Natural killer cell (primary cell): ENCODE measurements at regions not wholly inside any gene's neighbourhood (a gene's known extent, or its start where the extent isn't known, plus 50 kb on each side); places are given as distances from the start of the nearest gene placed in this dataset.

Source experiments
- ATAC-seq, 3 donors: fragments of 150-1000 bp in 2 of 3; fragments of 200-7000 bp in 1 of 3; cut with Tn5 transposase; 1 replicate in 1 of 3; 2 replicates in 2 of 3; pipeline ENCODE4 v1.10.0; 2021; ENCODE audit warnings: mild to moderate bottlenecking in 2 of 3, moderate library complexity in 2 of 3
- DNase-seq, 2 donors: peaks; one replicate each; pipeline versions ENCODE4 v3.0.0 to v3.0.0-alpha.2; 2013 to 2021; ENCODE audit warnings: mixed read lengths in 1 of 2
- H3K27ac ChIP-seq: one replicate; pipeline ENCODE4 v1.5.1; 2013; ENCODE audit warnings: mild to moderate bottlenecking, low read length
- H3K27me3 ChIP-seq: one replicate; pipeline ENCODE4 v1.6.1; 2013; ENCODE audit warnings: low read length; ENCODE audit not compliant: control insufficient read depth, insufficient read depth
- H3K36me3 ChIP-seq: one replicate; pipeline ENCODE4 v1.6.1; 2013; ENCODE audit warnings: low read length; ENCODE audit not compliant: control insufficient read depth, insufficient read depth
- H3K4me1 ChIP-seq: one replicate; pipeline ENCODE4 v1.6.1; 2013; ENCODE audit warnings: low read length; ENCODE audit not compliant: control insufficient read depth, insufficient read depth
- H3K4me3 ChIP-seq: one replicate; pipeline ENCODE4 v1.5.1; 2013; ENCODE audit warnings: low read length
- H3K9me3 ChIP-seq: one replicate; pipeline ENCODE4 v1.6.1; 2013; ENCODE audit warnings: low read length; ENCODE audit not compliant: control insufficient read depth, insufficient read depth
- H3K27ac Mint-ChIP-seq, 2 donors: one replicate each; pipeline ENCODE4 v1.8.0; 2022; ENCODE audit warnings: mild to moderate bottlenecking in 2 of 2, mixed read lengths in 2 of 2, moderate library complexity in 1 of 2
- H3K27me3 Mint-ChIP-seq, 2 donors: one replicate each; pipeline ENCODE4 v1.8.0; 2022; ENCODE audit warnings: low read depth in 2 of 2, mixed read lengths in 2 of 2
- H3K36me3 Mint-ChIP-seq: one replicate; pipeline ENCODE4 v1.8.0; 2022; ENCODE audit warnings: mixed read lengths
- H3K4me1 Mint-ChIP-seq, 2 donors: one replicate each; pipeline ENCODE4 v1.8.0; 2022; ENCODE audit warnings: mixed read lengths in 2 of 2
- H3K4me3 Mint-ChIP-seq: one replicate; pipeline ENCODE4 v1.8.0; 2022; ENCODE audit warnings: mild to moderate bottlenecking, moderate library complexity, mixed read lengths
- H3K9me3 Mint-ChIP-seq, 2 donors: one replicate each; pipeline ENCODE4 v1.8.0; 2022; ENCODE audit warnings: mixed read lengths in 2 of 2
- CTCF ChIP-seq: fragments of 200-600 bp; IDR thresholded peaks from one replicate; pipeline ENCODE4 v1.8.0; 2022; ENCODE audit warnings: antibody characterized with exemption
- WGBS: methylation state at CpG from one replicate; pipeline ENCODE4 v1.1.7; 2013; ENCODE audit warnings: missing lambda C conversion rate; ENCODE audit not compliant: insufficient coverage; 5-methylcytosine and 5-hydroxymethylcytosine counted together
- intact Hi-C: fragments of 100-400 bp; cut with micrococcal nuclease; formaldehyde crosslinking; loops from one replicate; pipeline ENCODE4 v1.14.2; 2022

GRCh38 chr1:170354690-170355089, 177.3 kb upstream of the GORAB start:
- H3K4me1 Mint-ChIP-seq: no peaks in the 10 kb centered on the region
- Histone ChIP-seq H3K4me3 (no peak overlapping the region), H3K36me3 (no peaks in the 10 kb centered on the region), H3K27ac (no peak overlapping the region), H3K9me3 (no peaks in the 10 kb centered on the region), H3K4me1 (no peaks in the 10 kb centered on the region), H3K27me3 (no peaks in the 10 kb centered on the region)
- intact Hi-C loops: no loop called here
- peaks cover 0 to 3% of the 10 kb centered on the region in 2 donors for H3K27me3 Mint-ChIP-seq
- H3K36me3 Mint-ChIP-seq: no peaks in the 10 kb centered on the region
- H3K4me3 Mint-ChIP-seq: no peak overlapping the region
- DNase-seq (no peak), ATAC-seq (no peak)
- WGBS: 87% methylated on average over 3 of the region's 3 CpGs
- H3K9me3 Mint-ChIP-seq: peaks cover 4 to 5% of the 10 kb centered on the region in 2 donors
- H3K27ac Mint-ChIP-seq: no peak overlapping the region
- no peak for TF ChIP-seq CTCF

- intact Hi-C loops: no loop called here
- Mint-ChIP-seq H3K27me3 (peaks cover 0 to 3% of the 10 kb centered on the region in 2 donors), H3K9me3 (peaks cover 6 to 7% of the 10 kb centered on the region in 2 donors), H3K4me1 (no peaks in the 10 kb centered on the region), H3K36me3 (no peaks in the 10 kb centered on the region), H3K27ac (no peak overlapping the region), H3K4me3 (no peak overlapping the region)
- ATAC-seq (no peak), DNase-seq (no peak)
- Histone ChIP-seq H3K4me3 (no peak overlapping the region), H3K36me3 (no peaks in the 10 kb centered on the region), H3K27ac (no peak overlapping the region), H3K9me3 (no peaks in the 10 kb centered on the region), H3K27me3 (no peaks in the 10 kb centered on the region), H3K4me1 (no peaks in the 10 kb centered on the region)
- TF ChIP-seq CTCF: no peak
These were observed 176.6 kb upstream of the GORAB start for GRCh38 chr1:170355267-170355801.

- Histone ChIP-seq H3K4me3 (no peak overlapping the region), H3K27ac (no peak overlapping the region), H3K9me3 (no peaks in the 10 kb centered on the region), H3K27me3 (no peaks in the 10 kb centered on the region), H3K36me3 (no peaks in the 10 kb centered on the region), H3K4me1 (no peaks in the 10 kb centered on the region)
- no peaks in the 10 kb centered on the region for H3K36me3 Mint-ChIP-seq
- no peak overlapping the region for H3K27ac Mint-ChIP-seq
- DNase-seq (no peak), ATAC-seq (no peak)
- intact Hi-C loops: no loop called here
- peaks cover 0 to 3% of the 10 kb centered on the region in 2 donors for H3K27me3 Mint-ChIP-seq
- no peak for TF ChIP-seq CTCF
- H3K4me1 Mint-ChIP-seq: no peaks in the 10 kb centered on the region
- peaks cover 6 to 9% of the 10 kb centered on the region in 2 donors for H3K9me3 Mint-ChIP-seq
- H3K4me3 Mint-ChIP-seq: no peak overlapping the region
These were observed 175.4 kb upstream of the GORAB start for GRCh38 chr1:170356585-170356984.

GRCh38 chr1:170357750-170358149, 174.2 kb upstream of the GORAB start:
- Histone ChIP-seq H3K36me3 (no peaks in the 10 kb centered on the region), H3K27me3 (no peaks in the 10 kb centered on the region), H3K27ac (no peak overlapping the region), H3K4me3 (no peak overlapping the region), H3K4me1 (no peaks in the 10 kb centered on the region), H3K9me3 (no peaks in the 10 kb centered on the region)
- Mint-ChIP-seq H3K4me1 (no peaks in the 10 kb centered on the region), H3K27me3 (peaks cover 0 to 3% of the 10 kb centered on the region in 2 donors), H3K27ac (no peak overlapping the region), H3K9me3 (peaks cover 6 to 9% of the 10 kb centered on the region in 2 donors), H3K36me3 (no peaks in the 10 kb centered on the region), H3K4me3 (no peak overlapping the region)
- no CpG with 5 or more reads among the region's 1 CpG for WGBS
- no peak for TF ChIP-seq CTCF
- no peak for DNase-seq
- no peak for ATAC-seq
- intact Hi-C loops: no loop called here
